OCI-LY1 (cell line): ENCODE measurements at regions not wholly inside any gene's neighbourhood (a gene's known extent, or its start where the extent isn't known, plus 50 kb on each side); places are given as distances from the start of the nearest gene placed in this dataset.

ENCODE experiments used
- H2AFZ ChIP-seq: fragments of 200-600 bp; sonication (generic), shearing (Covaris generic); 2 replicates; pipeline ENCODE4 v1.6.0; 2014; ENCODE audit warnings: antibody characterized with exemption, mild to moderate bottlenecking, low read length
- H3F3A ChIP-seq: fragments of 200-600 bp; sonication (generic), shearing (Covaris generic); 2 replicates; pipeline ENCODE4 v1.6.0; 2014; ENCODE audit warnings: mild to moderate bottlenecking, antibody characterized with exemption, low read length, moderate library complexity; ENCODE audit not compliant: insufficient read depth
- H3K27ac ChIP-seq: fragments of 200-600 bp; sonication (generic); 2 replicates; pipeline ENCODE4 v1.5.1; 2014; ENCODE audit warnings: low read length, mixed run types, mild to moderate bottlenecking, low read depth; ENCODE audit not compliant: poor library complexity, severe bottlenecking
- H3K27me3 ChIP-seq: fragments of 200-600 bp; sonication (generic); 2 replicates; pipeline ENCODE4 v1.6.0; 2014; ENCODE audit warnings: antibody characterized with exemption, mild to moderate bottlenecking, low read length, moderate library complexity; ENCODE audit not compliant: insufficient read depth
- H3K36me3 ChIP-seq: fragments of 200-600 bp; sonication (generic); 2 replicates; pipeline ENCODE4 v1.6.1; 2014; ENCODE audit warnings: mild to moderate bottlenecking, antibody characterized with exemption, low read length, moderate library complexity, mixed read lengths; ENCODE audit not compliant: insufficient read depth
- H3K4me1 ChIP-seq: fragments of 200-600 bp; sonication (generic); 2 replicates; pipeline ENCODE4 v1.5.1; 2014; ENCODE audit warnings: mild to moderate bottlenecking, low read length, moderate library complexity; ENCODE audit not compliant: insufficient read depth, severe bottlenecking
- H3K4me2 ChIP-seq: fragments of 200-600 bp; sonication (generic), shearing (Covaris generic); 2 replicates; pipeline ENCODE4 v1.6.1; 2014; ENCODE audit warnings: low read length
- H3K4me3 ChIP-seq: fragments of 200-600 bp; sonication (generic); 2 replicates; pipeline ENCODE4 v1.5.1; 2014; ENCODE audit warnings: low read length, low read depth, mild to moderate bottlenecking, mixed read lengths; ENCODE audit not compliant: poor library complexity, severe bottlenecking
- H3K79me2 ChIP-seq: fragments of 200-600 bp; shearing (Covaris generic); 2 replicates; pipeline ENCODE4 v1.6.1; 2016; ENCODE audit warnings: mixed run types, low read length, mixed read lengths; ENCODE audit not compliant: insufficient read depth
- H3K9ac ChIP-seq: fragments of 200-600 bp; sonication (generic), shearing (Covaris generic); 2 replicates; pipeline ENCODE4 v1.6.1; 2014; ENCODE audit warnings: mild to moderate bottlenecking, low read length, mixed read lengths
- H3K9me2 ChIP-seq: fragments of 200-600 bp; sonication (generic), shearing (Covaris generic); 2 replicates; pipeline ENCODE4 v1.6.1; 2014; ENCODE audit warnings: low read depth, mild to moderate bottlenecking, low read length, mixed read lengths
- H3K9me3 ChIP-seq: fragments of 200-600 bp; shearing (Covaris generic); 2 replicates; pipeline ENCODE4 v1.6.1; 2014; ENCODE audit warnings: low read length, mixed read lengths
- H4K20me1 ChIP-seq: fragments of 200-600 bp; sonication (generic), shearing (Covaris generic); 2 replicates; pipeline ENCODE4 v1.6.0; 2016; ENCODE audit warnings: mild to moderate bottlenecking, low read length; ENCODE audit not compliant: insufficient read depth
- EZH2 ChIP-seq: fragments of 200-600 bp; sonication (generic), shearing (Covaris generic); IDR thresholded peaks from 2 replicates; pipeline ENCODE4 v1.8.0; 2017; ENCODE audit warnings: borderline replicate concordance, mixed run types, mild to moderate bottlenecking, antibody characterized with exemption, low read length, moderate library complexity, mixed read lengths
- TF ChIP-seq, protein P1 (sequence below): fragments of 200-600 bp; sonication (generic), shearing (Covaris generic); IDR thresholded peaks from 2 replicates; pipeline ENCODE4 v1.5.1; 2017; ENCODE audit warnings: mild to moderate bottlenecking, antibody characterized with exemption, low read length, moderate library complexity, mixed read lengths

DNA sequence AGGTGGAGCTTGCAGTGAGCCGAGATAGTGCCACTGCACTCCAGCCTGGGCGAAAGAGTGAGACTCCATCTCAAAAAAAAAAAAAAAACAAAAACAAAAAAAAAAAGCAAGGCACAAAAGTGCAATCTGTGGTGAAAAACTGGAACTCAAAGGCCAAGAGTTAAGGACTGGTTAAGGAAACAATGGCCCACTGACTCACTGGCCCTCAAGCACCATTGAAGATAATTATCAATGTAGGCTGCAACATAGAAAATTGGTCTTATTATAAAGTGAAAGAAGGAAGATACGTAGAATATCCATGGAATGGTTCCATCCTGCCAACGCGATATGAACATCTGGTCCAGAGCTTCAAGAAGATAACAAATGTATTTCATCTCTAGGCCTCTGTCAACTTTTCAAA, 444.2 kb downstream of the SOX9 start:
- no peak for TF ChIP-seq EZH2
- TF ChIP-seq, protein P1, sequence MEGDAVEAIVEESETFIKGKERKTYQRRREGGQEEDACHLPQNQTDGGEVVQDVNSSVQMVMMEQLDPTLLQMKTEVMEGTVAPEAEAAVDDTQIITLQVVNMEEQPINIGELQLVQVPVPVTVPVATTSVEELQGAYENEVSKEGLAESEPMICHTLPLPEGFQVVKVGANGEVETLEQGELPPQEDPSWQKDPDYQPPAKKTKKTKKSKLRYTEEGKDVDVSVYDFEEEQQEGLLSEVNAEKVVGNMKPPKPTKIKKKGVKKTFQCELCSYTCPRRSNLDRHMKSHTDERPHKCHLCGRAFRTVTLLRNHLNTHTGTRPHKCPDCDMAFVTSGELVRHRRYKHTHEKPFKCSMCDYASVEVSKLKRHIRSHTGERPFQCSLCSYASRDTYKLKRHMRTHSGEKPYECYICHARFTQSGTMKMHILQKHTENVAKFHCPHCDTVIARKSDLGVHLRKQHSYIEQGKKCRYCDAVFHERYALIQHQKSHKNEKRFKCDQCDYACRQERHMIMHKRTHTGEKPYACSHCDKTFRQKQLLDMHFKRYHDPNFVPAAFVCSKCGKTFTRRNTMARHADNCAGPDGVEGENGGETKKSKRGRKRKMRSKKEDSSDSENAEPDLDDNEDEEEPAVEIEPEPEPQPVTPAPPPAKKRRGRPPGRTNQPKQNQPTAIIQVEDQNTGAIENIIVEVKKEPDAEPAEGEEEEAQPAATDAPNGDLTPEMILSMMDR, result no peak
- Histone ChIP-seq H3K9me2 (no peaks in the 10 kb centered on the region), H4K20me1 (no peaks in the 10 kb centered on the region), H3K4me1 (no peaks in the 10 kb centered on the region), H3K9me3 (no peaks in the 10 kb centered on the region), H2AFZ (no peak overlapping the region), H3K27ac (no peak overlapping the region), H3K79me2 (no peaks in the 10 kb centered on the region), H3K36me3 (no peaks in the 10 kb centered on the region), H3K27me3 (no peaks in the 10 kb centered on the region), H3K4me2 (no peak overlapping the region), H3K4me3 (no peak overlapping the region), H3F3A (no peaks in the 10 kb centered on the region), H3K9ac (no peak overlapping the region)

DNA sequence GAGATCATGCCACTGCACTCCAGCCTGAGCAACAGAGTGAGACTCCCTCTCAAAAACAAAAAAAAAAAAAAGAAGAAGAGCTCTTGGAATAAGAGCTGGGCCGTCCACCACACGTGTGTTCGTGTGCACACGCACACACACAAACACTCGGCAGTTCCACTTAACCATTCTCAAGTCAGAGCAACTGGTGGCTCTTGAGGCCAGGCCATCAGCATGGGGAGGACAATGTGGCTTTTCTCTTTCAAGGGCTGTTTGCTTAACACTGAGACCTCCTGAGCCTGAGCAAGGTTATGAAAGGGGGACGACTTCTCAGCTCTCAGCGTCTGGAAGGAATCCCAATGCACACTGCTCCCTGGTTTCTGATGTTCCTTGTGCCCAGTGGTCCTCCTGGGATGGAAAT, 444.9 kb downstream of the SOX9 start:
- H3K27ac ChIP-seq, result no peak overlapping the region
- H3K4me2 ChIP-seq, result no peak overlapping the region
- no peak overlapping the region for H2AFZ ChIP-seq
- TF ChIP-seq, protein P1, result no peak
- TF ChIP-seq EZH2, result no peak
- H3F3A ChIP-seq, result no peaks in the 10 kb centered on the region
- no peak overlapping the region for H3K4me3 ChIP-seq
- no peaks in the 10 kb centered on the region for H3K79me2 ChIP-seq
- H3K27me3 ChIP-seq, result no peaks in the 10 kb centered on the region
- H4K20me1 ChIP-seq, result no peaks in the 10 kb centered on the region
- no peaks in the 10 kb centered on the region for H3K4me1 ChIP-seq
- no peaks in the 10 kb centered on the region for H3K36me3 ChIP-seq
- no peaks in the 10 kb centered on the region for H3K9me3 ChIP-seq
- H3K9me2 ChIP-seq, result no peaks in the 10 kb centered on the region
- H3K9ac ChIP-seq, result no peak overlapping the region

DNA sequence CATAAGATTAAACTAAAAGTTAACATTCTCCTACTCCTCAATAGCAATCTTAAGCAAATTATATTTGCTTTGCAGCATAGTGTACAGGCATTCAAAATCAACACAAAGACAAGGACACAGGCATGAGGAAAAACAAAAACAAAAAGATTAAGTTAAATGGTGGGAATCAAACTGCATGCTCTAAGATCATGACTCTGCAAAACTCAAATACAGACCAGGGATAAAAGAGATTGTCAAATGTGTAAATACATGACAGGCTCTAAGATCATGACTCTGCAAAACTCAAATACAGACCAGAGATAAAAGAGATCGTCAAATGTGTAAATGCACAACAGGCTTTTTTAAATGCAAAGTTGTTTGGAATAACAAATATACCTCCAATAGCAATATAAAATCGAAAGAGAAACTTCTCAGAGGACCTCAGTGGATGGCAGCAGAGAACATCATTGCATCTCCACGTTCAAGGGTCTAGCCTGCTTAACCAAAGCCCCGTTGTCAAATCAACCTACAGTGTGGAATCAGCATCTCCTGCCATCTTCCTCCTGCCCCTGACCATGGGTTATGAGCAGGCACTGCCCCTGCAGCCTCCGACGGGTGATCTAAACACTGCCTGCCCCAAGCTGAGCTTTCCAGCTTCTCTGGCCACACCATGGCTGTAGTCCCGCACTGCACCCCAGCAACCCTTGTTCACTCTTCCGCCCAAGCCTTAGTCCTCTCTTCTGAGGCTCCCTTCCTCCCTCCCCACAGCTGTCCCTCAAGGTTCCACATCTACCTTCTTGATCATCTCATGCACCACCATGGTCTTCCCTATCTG, 446.1 kb downstream of the SOX9 start:
- no peak overlapping the region for H2AFZ ChIP-seq
- H3K4me1 ChIP-seq, result no peaks in the 10 kb centered on the region
- H3K9me3 ChIP-seq, result no peaks in the 10 kb centered on the region
- no peak overlapping the region for H3K4me2 ChIP-seq
- H3K79me2 ChIP-seq, result no peaks in the 10 kb centered on the region
- H3K27me3 ChIP-seq, result no peaks in the 10 kb centered on the region
- no peak overlapping the region for H3K4me3 ChIP-seq
- H3K9me2 ChIP-seq, result no peaks in the 10 kb centered on the region
- TF ChIP-seq, protein P1, result no peak
- TF ChIP-seq EZH2, result no peak
- no peaks in the 10 kb centered on the region for H4K20me1 ChIP-seq
- H3K36me3 ChIP-seq, result no peaks in the 10 kb centered on the region
- H3K27ac ChIP-seq, result no peak overlapping the region
- no peaks in the 10 kb centered on the region for H3F3A ChIP-seq
- no peak overlapping the region for H3K9ac ChIP-seq
